ENCODE measurements at regions not wholly inside any gene's neighbourhood (a gene's known extent, or its start where the extent isn't known, plus 50 kb on each side); places are given as distances from the start of the nearest gene placed in this dataset.
"Not testable (repeated sequence)": the region's sequence is repeated elsewhere in the genome, so short reads cannot be mapped to it uniquely, and the experiment has no call there.

DNA sequence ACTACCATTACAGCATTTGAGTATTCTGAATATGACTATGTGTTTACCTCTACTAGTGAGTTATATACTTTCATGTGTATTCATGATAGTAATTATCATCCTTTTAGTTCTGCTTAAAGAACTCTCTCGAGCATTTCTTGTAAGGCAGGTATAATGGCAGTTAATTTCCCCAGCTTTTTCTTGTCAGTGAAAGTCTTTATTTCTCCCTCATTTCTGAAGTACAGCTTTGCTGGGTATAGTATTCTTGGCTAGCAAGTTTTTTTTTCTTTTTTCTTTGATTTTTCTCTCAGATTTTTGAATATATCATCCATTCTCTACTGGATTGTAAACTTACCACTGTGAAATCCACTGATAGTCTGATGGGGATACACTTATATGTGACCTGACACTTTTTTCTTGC is 165.9 kb upstream of the ARHGAP5 start:
- CTCF ChIA-PET = interaction anchor here (0.7 to 2.5 kb wide), 2 partner anchors 9 to 15 kb away, joined by 3 to 11 read pairs; no protein-coding TSS in a partner anchor

DNA sequence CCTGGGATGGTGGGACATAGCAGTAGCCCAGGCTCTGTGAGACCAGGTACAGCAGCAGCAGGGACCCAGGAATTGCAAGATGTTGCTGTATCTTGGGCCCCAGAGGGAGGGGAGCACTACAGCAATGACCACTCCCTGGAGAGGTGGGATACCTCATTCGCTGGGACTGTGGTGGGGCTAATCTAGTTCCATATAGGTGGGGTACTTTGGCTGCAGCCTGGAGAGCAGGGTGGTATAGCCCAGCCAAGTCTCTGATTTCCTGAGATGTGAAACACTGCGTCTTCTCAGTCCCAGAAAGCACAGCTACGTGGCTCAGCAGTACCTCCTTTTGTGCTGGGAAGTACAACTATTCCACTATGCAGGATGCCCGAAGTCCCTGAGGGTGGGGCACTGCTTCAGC is 163.7 kb upstream of the ARHGAP5 start:
- ChIA-PET CTCF (interaction anchor here (2.5 kb wide), 1 partner anchor 13 kb away, joined by 11 read pairs; no protein-coding TSS in a partner anchor), POLR2A (no interaction called here)
- no peak for DNase-seq (ENCODE audit: extremely low spot score)
- TF ChIP-seq, protein P1, sequence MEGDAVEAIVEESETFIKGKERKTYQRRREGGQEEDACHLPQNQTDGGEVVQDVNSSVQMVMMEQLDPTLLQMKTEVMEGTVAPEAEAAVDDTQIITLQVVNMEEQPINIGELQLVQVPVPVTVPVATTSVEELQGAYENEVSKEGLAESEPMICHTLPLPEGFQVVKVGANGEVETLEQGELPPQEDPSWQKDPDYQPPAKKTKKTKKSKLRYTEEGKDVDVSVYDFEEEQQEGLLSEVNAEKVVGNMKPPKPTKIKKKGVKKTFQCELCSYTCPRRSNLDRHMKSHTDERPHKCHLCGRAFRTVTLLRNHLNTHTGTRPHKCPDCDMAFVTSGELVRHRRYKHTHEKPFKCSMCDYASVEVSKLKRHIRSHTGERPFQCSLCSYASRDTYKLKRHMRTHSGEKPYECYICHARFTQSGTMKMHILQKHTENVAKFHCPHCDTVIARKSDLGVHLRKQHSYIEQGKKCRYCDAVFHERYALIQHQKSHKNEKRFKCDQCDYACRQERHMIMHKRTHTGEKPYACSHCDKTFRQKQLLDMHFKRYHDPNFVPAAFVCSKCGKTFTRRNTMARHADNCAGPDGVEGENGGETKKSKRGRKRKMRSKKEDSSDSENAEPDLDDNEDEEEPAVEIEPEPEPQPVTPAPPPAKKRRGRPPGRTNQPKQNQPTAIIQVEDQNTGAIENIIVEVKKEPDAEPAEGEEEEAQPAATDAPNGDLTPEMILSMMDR (IDR thresholded peaks at IDR 0.05; ENCODE audit: control extremely low read depth, extremely low read depth, low read depth, missing control alignments) = no peak

More for the DNA sequence above, 165.9 kb upstream of the ARHGAP5 start:
- TF ChIP-seq, protein P1 (IDR thresholded peaks at IDR 0.05; ENCODE audit: control extremely low read depth, extremely low read depth, low read depth, missing control alignments) = no peak
- POLR2A ChIA-PET = no interaction called here
- DNase-seq (ENCODE audit: extremely low spot score) = no peak

DNA sequence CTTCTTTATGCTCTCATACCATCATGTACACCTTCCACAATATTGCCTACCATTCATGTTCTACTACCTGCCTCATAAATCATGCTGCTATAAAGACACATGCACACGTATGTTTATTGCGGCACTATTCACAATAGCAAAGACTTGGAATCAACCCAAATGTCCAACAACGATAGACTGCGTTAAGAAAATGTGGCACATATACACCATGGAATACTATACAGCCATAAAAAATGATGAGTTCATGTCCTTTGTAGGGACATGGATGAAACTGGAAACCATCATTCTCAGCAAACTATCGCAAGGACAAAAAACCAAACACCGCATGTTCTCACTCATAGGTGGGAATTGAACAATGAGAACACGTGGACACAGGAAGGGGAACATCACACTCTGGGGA is 158.8 kb upstream of the ARHGAP5 start:
- POLR2A ChIA-PET; DNase-seq (ENCODE audit: extremely low spot score): not testable (repeated sequence)
- CTCF ChIA-PET = interaction anchor here (3.3 kb wide), 1 partner anchor 8 kb away, joined by 16 read pairs; no protein-coding TSS in a partner anchor

DNA sequence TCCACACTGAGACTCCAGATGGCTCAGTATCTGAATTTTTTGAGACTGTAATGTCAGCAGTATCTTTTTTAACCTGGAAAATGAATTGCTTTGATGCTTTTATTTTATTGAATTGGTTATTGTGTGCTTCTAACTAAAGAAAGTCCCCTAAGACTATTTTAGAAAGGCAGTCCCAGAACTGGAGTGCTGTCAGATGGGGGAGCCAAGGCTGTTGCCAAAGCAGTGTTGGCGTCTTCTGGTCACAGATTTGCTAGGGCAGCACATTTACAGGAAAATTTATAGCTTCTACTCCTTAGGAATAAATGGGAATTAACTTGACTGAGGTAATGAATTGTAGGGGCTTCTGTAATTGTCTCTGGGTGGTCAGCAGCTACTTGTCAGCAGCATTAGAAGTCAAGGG is 157.1 kb upstream of the ARHGAP5 start:
- DNase-seq (ENCODE audit: extremely low spot score) = no peak
- ChIA-PET CTCF (interaction anchor here (0.9 to 8.4 kb wide), 2 partner anchors 9 to 332 kb away, joined by 3 to 95 read pairs; no protein-coding TSS in a partner anchor), POLR2A (no interaction called here)
- TF ChIP-seq, protein P1 (IDR thresholded peaks at IDR 0.05; ENCODE audit: control extremely low read depth, extremely low read depth, low read depth, missing control alignments) = no peak

DNA sequence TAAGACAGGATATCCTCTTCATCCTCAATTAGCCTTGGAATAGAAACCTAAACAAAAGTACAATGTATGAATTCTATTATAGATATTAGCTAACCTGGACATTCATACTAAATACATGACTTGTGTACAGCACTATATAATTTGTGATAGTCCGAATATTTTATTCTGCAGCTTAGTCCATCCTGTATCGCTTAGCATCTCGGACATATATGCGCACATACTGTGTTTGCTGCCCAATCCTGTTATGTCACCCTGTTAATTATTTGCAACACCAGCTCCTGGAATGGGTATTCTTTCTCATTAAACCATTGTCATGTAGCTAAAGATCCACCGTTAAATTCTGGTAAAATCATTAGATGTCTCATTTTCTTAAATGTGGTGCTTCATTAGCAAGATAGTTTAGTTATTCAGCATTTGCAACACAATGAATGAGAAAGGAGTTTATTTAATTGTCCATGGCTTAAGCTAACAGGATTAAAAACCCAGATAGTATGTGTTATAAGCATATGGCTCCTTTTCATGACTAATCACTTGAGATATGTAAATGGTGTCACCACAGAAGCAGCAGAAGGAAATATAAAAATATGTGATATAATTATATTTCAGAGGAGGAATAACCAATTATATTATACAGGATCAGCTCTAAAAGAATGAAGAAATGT is 156.0 kb upstream of the ARHGAP5 start:
- TF ChIP-seq, protein P1 (IDR thresholded peaks at IDR 0.05; ENCODE audit: control extremely low read depth, extremely low read depth, low read depth, missing control alignments) = no peak
- ChIA-PET POLR2A (no interaction called here), CTCF (interaction anchor here (0.8 to 8.4 kb wide), 4 partner anchors 9 to 331 kb away, joined by 3 to 95 read pairs (median 6); no protein-coding TSS in a partner anchor)
- DNase-seq (ENCODE audit: extremely low spot score) = no peak

DNA sequence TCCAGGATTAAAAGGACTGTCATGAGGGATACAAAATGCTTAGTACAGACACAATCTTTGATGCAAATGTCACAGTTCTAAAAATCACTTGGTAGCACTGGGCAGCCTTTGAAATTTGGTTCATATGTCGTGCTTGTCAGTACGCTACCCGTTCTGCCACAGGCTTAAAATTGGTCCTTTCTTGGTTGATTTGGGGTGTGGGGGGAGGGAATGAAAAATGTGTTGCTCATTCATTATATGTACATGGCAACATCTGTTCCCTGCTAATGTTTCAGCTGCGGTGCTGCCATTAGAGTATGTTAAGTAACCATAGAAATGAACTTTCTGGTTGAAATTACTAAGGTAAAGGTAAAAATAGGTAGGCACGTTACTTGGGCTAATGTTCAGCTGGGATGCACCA is 155.4 kb upstream of the ARHGAP5 start:
- ChIA-PET CTCF (interaction anchor here (0.8 to 8.4 kb wide), 4 partner anchors 8 to 330 kb away, joined by 3 to 95 read pairs (median 6); no protein-coding TSS in a partner anchor), POLR2A (interaction anchor here (0.6 kb wide), 1 partner anchor 190 kb away, joined by 5 read pairs; no protein-coding TSS in a partner anchor)
- DNase-seq (ENCODE audit: extremely low spot score) = no peak
- TF ChIP-seq, protein P1 (IDR thresholded peaks at IDR 0.05; ENCODE audit: control extremely low read depth, extremely low read depth, low read depth, missing control alignments) = no peak

DNA sequence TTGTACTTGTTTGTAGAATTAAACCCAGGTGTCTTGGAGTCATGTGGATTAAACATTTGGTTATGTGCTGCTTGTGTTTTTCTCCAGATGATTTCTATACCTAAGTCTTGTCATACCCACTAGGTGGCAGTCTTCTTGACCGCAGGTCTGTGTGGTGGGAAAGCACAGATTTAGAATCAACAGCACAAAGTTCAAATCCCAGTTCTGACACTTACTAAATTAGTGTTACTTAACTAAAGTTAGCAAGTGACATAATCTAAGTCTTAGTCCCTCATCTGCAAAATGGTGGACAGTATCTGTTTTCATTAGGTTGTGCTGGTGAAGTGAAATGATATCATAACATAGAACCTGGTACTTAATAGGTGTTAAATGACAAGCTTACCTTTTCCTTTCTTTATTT is 151.0 kb upstream of the ARHGAP5 start:
- CTCF ChIA-PET = interaction anchor here (0.7 to 8.4 kb wide), 30 partner anchors 8 to 640 kb away, joined by 3 to 95 read pairs (median 4); no protein-coding TSS in a partner anchor

More for the DNA sequence above, 151.0 kb upstream of the ARHGAP5 start:
- POLR2A ChIA-PET = no interaction called here
- TF ChIP-seq, protein P1 (IDR thresholded peaks at IDR 0.05; ENCODE audit: control extremely low read depth, extremely low read depth, low read depth, missing control alignments) = peak; percentile 49
- DNase-seq (ENCODE audit: extremely low spot score) = peak; percentile 57
